ENCODE measurements at regions not wholly inside any gene's neighbourhood (a gene's known extent, or its start where the extent isn't known, plus 50 kb on each side); places are given as distances from the start of the nearest gene placed in this dataset.
"Not testable (repeated sequence)": the region's sequence is repeated elsewhere in the genome, so short reads cannot be mapped to it uniquely, and the experiment has no call there.

- no peak for DNase-seq
These were observed 137.4 kb downstream of the TMEM114 start for GRCh38 chr16:8452941-8453340.

DNA sequence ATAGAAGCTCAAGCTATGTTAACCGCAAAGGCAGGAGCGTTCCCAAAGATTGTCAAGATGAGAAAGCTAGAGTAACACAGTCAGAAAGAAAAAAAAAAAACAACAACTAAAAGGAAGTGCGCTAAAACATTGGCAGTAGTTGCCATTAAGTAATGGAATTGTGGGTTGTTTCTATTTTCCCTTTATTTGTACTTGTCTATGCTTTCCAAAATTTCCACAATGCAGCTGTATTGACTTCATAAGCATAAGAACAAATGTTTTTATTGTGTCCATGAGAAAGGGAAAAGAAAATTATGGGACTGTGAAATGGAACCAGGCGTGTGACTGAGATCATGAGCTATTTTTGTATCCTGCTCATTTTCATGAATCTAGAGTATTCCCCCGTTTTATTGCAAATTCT, 153.4 kb downstream of the TMEM114 start:
- no peak for DNase-seq

- no peak for DNase-seq
These were observed 158.5 kb downstream of the TMEM114 start for GRCh38 chr16:8431783-8432182.

DNA sequence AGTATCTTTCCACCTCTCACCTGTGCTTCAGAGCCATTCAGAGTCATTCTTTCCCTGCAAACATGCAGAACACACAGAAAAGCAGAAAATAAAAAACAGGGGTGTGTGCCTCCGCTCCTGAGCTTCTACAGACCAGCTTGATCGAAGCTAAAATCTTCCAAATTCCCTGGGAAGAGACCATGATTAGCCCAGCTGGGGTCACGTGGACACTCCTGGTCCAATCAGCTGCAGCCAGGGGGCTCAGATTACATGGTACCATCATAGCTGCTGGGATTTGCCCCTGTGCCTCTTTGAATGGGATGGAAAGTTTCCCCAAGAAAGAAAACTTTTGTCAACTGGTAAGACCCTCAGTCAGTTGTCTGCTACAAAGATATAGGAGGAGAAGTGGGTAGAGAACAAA, 159.9 kb downstream of the TMEM114 start:
- DNase-seq: no peak

- no peak for DNase-seq
These were observed 163.7 kb downstream of the TMEM114 start for GRCh38 chr16:8426569-8426968.

- DNase-seq: no peak
These were observed 173.2 kb downstream of the TMEM114 start for GRCh38 chr16:8417145-8417544.

- no peak for DNase-seq
These were observed 181.3 kb downstream of the TMEM114 start for GRCh38 chr16:8408855-8409567.

DNA sequence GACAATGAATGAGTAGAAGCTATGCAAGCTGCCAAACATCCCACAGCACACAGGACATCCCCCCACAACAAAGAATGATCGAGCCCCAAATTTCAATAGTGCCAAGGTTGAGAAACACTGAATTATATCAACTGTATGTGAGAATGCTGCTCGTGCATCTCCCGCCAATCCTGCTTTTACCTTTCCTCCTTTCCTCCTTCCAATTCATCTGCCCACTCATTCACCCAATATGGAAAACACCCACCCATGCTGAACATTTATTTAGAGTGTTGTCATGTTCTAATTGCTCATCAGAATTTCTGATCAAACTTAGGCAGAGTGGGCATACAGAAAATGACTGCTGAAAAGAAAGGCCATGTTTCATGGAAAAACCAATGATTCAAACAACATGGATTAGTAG, 183.0 kb downstream of the TMEM114 start:
- no peak for DNase-seq

DNA sequence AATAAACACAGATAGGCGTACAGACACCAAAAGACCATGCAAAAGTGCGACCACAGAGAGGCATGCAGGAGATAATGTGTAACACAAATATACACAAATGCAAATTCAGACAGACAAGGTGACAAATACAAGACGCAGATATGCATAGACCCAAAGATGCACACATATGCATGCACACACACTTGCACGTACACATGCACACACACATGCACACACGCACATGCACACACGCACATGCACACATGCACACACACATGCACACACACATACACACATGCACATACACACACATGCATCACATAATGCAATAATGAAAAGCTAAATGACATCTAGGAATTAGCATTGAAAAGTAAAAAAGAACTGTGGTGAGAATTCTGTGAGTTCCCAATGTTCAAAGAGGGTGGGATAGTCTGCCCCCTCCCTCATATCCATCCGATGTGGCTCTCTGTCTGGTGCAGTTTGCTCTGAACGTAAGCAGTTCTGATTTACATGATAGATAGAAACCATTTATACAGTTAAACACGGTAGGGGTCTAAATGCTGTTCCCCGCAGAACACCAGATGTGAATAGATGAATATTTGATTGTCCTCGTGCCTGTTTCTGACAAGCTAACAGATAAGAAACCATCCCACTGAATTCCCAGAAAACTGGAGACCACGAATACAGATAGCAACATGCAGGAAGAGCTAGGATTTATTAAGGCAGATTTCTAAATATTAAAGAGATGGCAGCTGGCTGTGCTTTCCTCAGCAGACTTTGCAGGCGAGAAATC, 186.1 kb downstream of the TMEM114 start:
- DNase-seq: no peak

- DNase-seq: no peak
These were observed 187.1 kb downstream of the TMEM114 start for GRCh38 chr16:8402981-8403843.

GRCh38 chr16:8400683-8401082, 189.6 kb downstream of the TMEM114 start:
- not testable (repeated sequence) for DNase-seq

GRCh38 chr16:8398548-8398947, 191.8 kb downstream of the TMEM114 start:
- no peak for DNase-seq

- DNase-seq: no peak
These were observed 193.1 kb downstream of the TMEM114 start for GRCh38 chr16:8397223-8397622.

DNA sequence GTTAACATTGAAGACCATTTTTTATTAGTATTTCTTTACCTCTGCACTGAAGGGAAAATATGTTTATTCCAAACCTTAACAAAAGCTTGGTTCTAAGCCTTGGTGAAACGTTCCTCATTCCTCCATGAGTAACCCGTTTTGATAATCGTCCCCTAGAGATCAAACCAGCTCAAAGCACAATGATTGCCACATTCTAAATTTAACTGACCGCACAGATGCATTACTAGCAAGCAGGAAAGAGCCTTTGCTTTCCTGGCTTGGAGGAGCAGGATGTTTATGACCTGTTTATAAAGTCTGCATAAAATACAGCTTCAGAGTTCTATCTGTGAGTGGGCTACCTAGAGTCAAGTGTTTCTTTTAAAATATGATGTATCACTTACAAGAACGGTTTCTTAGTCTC, 193.8 kb downstream of the TMEM114 start:
- DNase-seq: no peak

DNA sequence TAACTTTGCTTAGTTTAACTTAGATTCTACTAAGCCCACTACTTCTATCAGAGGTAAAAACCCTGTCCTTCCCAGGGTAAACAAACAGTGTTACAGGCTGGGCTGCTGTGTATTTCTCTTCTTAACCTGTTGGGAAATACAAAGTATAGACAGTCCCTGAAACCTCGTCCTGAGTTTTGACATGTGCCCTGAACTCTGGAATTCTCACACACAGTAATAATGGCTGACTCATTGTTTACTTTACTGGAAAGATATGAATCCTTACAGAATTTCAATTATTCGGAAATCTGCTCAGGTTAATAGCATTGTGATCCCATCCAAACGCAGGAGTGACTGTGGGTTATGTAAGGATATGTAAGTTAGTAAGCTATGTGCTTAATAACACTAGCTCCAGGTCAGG, 199.1 kb downstream of the TMEM114 start:
- no peak for DNase-seq

DNA sequence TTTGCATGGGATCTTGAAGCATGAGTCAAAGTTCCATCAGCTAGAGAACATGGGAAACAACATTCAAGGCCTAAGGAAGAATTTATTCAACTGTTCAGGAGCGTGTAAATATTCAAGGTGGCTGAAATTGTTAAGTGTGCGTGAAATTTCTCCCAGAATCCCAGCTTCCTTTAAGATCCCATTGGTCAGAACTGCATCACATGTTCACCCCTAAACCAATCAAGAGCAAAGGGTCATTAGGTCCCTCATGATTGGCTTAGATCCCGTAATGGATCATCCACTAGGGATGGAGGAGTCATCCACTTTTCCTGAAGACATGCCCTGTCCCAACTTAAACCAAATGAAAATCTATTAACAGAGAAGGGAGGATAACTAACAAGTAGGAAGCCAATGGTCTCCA, 201.6 kb downstream of the TMEM114 start:
- DNase-seq: no peak

GRCh38 chr16:8381814-8382213, 208.5 kb downstream of the TMEM114 start:
- no peak for DNase-seq

- no peak for DNase-seq
These were observed 210.0 kb downstream of the TMEM114 start for GRCh38 chr16:8380311-8380710.

- no peak for DNase-seq
These were observed 212.4 kb downstream of the TMEM114 start for GRCh38 chr16:8377864-8378263.

GRCh38 chr16:8376858-8377257, 213.5 kb downstream of the TMEM114 start:
- no peak for DNase-seq

GRCh38 chr16:8376430-8376829, 213.9 kb downstream of the TMEM114 start:
- no peak for DNase-seq

DNA sequence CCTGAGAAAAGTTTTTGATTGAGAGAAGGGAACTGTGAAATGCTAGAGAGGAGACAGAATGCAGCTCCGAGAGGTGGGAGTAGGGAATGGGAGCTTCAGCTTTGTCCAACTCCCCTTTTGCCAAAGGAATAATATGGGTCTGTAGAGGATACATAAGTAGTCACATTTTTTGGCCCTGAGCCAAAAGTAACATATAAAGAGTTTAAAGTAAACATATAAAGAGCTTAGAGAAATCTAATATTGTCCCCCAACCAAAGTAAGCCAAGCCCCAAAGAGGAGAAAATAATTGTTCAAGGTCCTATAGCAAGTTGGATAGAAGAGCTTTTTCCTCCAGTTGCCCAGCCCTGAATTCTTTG, 215.1 kb downstream of the TMEM114 start:
- DNase-seq: no peak

DNA sequence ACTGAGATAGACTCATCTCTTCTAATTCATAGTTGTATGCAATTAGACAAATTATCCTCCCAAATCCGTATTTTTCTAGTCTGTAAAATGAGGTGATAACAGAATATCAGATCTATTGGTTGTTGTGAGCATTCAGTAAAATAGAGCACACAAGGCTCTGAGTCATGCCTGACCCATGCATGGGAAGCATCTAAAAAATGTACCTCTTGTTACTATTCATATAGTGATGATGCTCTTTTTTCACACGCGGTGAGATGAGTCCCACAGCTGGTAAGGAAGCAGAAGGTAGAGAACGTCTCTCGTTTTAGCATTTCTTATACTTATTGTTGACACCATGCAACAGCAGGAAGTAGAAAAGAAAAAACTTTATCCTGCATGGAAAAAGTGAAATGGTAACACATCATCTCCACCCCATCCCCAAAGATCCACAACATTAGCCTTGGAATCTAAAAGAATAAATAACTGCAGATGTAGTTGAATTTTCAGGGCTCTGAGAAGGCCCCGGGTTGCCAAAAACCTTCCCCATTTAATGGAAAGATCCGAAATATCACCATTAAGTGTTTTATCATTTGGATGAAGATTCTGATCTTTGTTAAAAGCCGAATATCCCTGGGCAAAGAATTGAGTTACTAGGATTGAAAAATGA, 215.6 kb downstream of the TMEM114 start:
- DNase-seq: no peak
